ENCODE measurements at regions not wholly inside any gene's neighbourhood (a gene's known extent, or its start where the extent isn't known, plus 50 kb on each side); places are given as distances from the start of the nearest gene placed in this dataset.
"Not testable (repeated sequence)": the region's sequence is repeated elsewhere in the genome, so short reads cannot be mapped to it uniquely, and the experiment has no call there.

- no peaks in the 10 kb centered on the region for H3K27me3 ChIP-seq (ENCODE audit: low read depth)
- DNase-seq: no peak
- no peak overlapping the region for H3K4me3 ChIP-seq
- TF ChIP-seq CTCF (IDR thresholded peaks at IDR 0.05; ENCODE audit: borderline replicate concordance): no peak
- H3K9me3 ChIP-seq (replicated peaks): peaks cover 13% of the 10 kb centered on the region
- intact Hi-C loops (cut with micrococcal nuclease): no loop called here
- H3K27ac ChIP-seq (replicated peaks): no peak overlapping the region
- no peaks in the 10 kb centered on the region for H3K4me1 ChIP-seq
- no peaks in the 10 kb centered on the region for H3K36me3 ChIP-seq
Measured at GRCh38 chr3:110938629-110939028, 133.0 kb upstream of the NECTIN3 start.

GRCh38 chr3:110940055-110940454, 131.6 kb upstream of the NECTIN3 start:
- Histone ChIP-seq H3K4me1 (no peaks in the 10 kb centered on the region), H3K4me3 (no peak overlapping the region), H3K27ac (replicated peaks) (no peak overlapping the region), H3K36me3 (no peaks in the 10 kb centered on the region), H3K27me3 (ENCODE audit: low read depth) (no peaks in the 10 kb centered on the region), H3K9me3 (replicated peaks) (peaks cover 27% of the 10 kb centered on the region)
- no peak for TF ChIP-seq CTCF (IDR thresholded peaks at IDR 0.05; ENCODE audit: borderline replicate concordance)
- intact Hi-C loops (cut with micrococcal nuclease): no loop called here
- DNase-seq: no peak

- no peak for TF ChIP-seq CTCF (IDR thresholded peaks at IDR 0.05; ENCODE audit: borderline replicate concordance)
- H3K36me3 ChIP-seq: no peaks in the 10 kb centered on the region
- no peaks in the 10 kb centered on the region for H3K4me1 ChIP-seq
- DNase-seq: no peak
- no peak overlapping the region for H3K4me3 ChIP-seq
- H3K27me3 ChIP-seq (ENCODE audit: low read depth): no peaks in the 10 kb centered on the region
- H3K27ac ChIP-seq (replicated peaks): no peak overlapping the region
- peaks cover 75% of the 10 kb centered on the region for H3K9me3 ChIP-seq (replicated peaks)
- intact Hi-C loops (cut with micrococcal nuclease): no loop called here
Measured at GRCh38 chr3:110944782-110945181, 126.8 kb upstream of the NECTIN3 start.

GRCh38 chr3:110946810-110947209, 124.8 kb upstream of the NECTIN3 start:
- H3K4me1 ChIP-seq: no peaks in the 10 kb centered on the region
- no peaks in the 10 kb centered on the region for H3K36me3 ChIP-seq
- no peak overlapping the region for H3K27ac ChIP-seq (replicated peaks)
- DNase-seq: no peak
- intact Hi-C loops (cut with micrococcal nuclease): no loop called here
- H3K9me3 ChIP-seq (replicated peaks): peaks cover 94% of the 10 kb centered on the region
- TF ChIP-seq CTCF (IDR thresholded peaks at IDR 0.05; ENCODE audit: borderline replicate concordance): no peak
- no peak overlapping the region for H3K4me3 ChIP-seq
- H3K27me3 ChIP-seq (ENCODE audit: low read depth): no peaks in the 10 kb centered on the region

GRCh38 chr3:110949194-110949593, 122.4 kb upstream of the NECTIN3 start:
- H3K36me3 ChIP-seq; H3K27ac ChIP-seq (replicated peaks); H3K27me3 ChIP-seq (ENCODE audit: low read depth); H3K4me3 ChIP-seq; intact Hi-C loops (cut with micrococcal nuclease); H3K4me1 ChIP-seq; DNase-seq: not testable (repeated sequence)
- peaks cover 75% of the 10 kb centered on the region for H3K9me3 ChIP-seq (replicated peaks)

GRCh38 chr3:110955301-110955880, 116.2 kb upstream of the NECTIN3 start:
- Histone ChIP-seq H3K36me3 (no peaks in the 10 kb centered on the region), H3K27ac (replicated peaks) (no peak overlapping the region), H3K4me1 (no peaks in the 10 kb centered on the region), H3K9me3 (replicated peaks) (peaks cover 13% of the 10 kb centered on the region), H3K4me3 (no peak overlapping the region), H3K27me3 (ENCODE audit: low read depth) (no peaks in the 10 kb centered on the region)
- TF ChIP-seq CTCF (IDR thresholded peaks at IDR 0.05; ENCODE audit: borderline replicate concordance): no peak
- no peak for DNase-seq
- intact Hi-C loops (cut with micrococcal nuclease): no loop called here
